Endothelial cell of umbilical vein (primary cell): ENCODE measurements at regions not wholly inside any gene's neighbourhood (a gene's known extent, or its start where the extent isn't known, plus 50 kb on each side); places are given as distances from the start of the nearest gene placed in this dataset.

Experiments used
- BruUV-seq: library from RNA; stranded (reverse); fragments of 400-500 nt; replicated peaks from 2 replicates; lab custom pipeline; 2021; lab: Mats Ljungman, UMichigan
- CTCF ChIA-PET: fragments of 300-600, 350-600 bp; sonication (Branson Sonifier 250); formaldehyde crosslinking; loops from one replicate; lab custom pipeline; 2021; ENCODE audit warnings: antibody characterized with exemption, inconsistent platforms; lab: Charles Lee
- POLR2A ChIA-PET: fragments of 300-600, 350-600 bp; sonication (Branson Sonifier 250); formaldehyde crosslinking; loops from one replicate; lab custom pipeline; 2021; ENCODE audit warnings: antibody characterized with exemption, inconsistent platforms; lab: Charles Lee
- DNase-seq: peaks from one replicate; pipeline ENCODE4 v3.0.0-alpha.2; 2011; ENCODE audit warnings: low read depth, low spot score
- FAIRE-seq: peaks from 2 replicates; lab custom pipeline; 2011; peaks lifted over from hg19 to GRCh38; lab: Jason Lieb, UNC
- H2AFZ ChIP-seq: 2 replicates; pipeline ENCODE4 v1.6.0; 2012; ENCODE audit warnings: low read depth, low read length, control low read depth, inconsistent platforms
- H3K27ac ChIP-seq: 2 replicates; pipeline ENCODE4 v1.5.1; 2011; ENCODE audit warnings: low read depth, mild to moderate bottlenecking, control low read depth, low read length, moderate library complexity; ENCODE audit not compliant: insufficient read depth
- H3K27me3 ChIP-seq, 2 experiments: 2 replicates each; pipeline versions ENCODE4 v1.6.0 to v1.6.1; 2011; ENCODE audit warnings: low read length in 2 of 2, mixed read lengths in 1 of 2; ENCODE audit not compliant: control insufficient read depth in 2 of 2, insufficient read depth in 2 of 2
- H3K36me3 ChIP-seq, 2 experiments: 2 replicates in 1 of 2; 3 replicates in 1 of 2; pipeline ENCODE4 v1.5.1; 2011; ENCODE audit warnings: low read length in 2 of 2, mild to moderate bottlenecking in 1 of 2, moderate library complexity in 1 of 2; ENCODE audit not compliant: control insufficient read depth in 2 of 2, insufficient read depth in 2 of 2; ENCODE audit errors: extremely low read depth in 1 of 2
- H3K4me1 ChIP-seq: 3 replicates; pipeline ENCODE4 v1.5.1; 2011; ENCODE audit warnings: mild to moderate bottlenecking, low read length; ENCODE audit not compliant: control insufficient read depth, insufficient read depth; ENCODE audit errors: extremely low read depth
- H3K4me2 ChIP-seq: 2 replicates; pipeline ENCODE4 v1.6.1; 2011; ENCODE audit warnings: low read length, control low read depth, mixed read lengths; ENCODE audit not compliant: insufficient read depth
- H3K4me3 ChIP-seq, 3 experiments: fragments of 200-600 bp in 1 of 3; sonication (generic), shearing (Covaris generic) in 1 of 3; replicated peaks in 1 of 3; 2 replicates each; pipeline ENCODE4 v1.5.1; 2011 to 2016; ENCODE audit warnings: control low read depth in 3 of 3, low read length in 3 of 3, mild to moderate bottlenecking in 2 of 3, inconsistent platforms in 1 of 3, low read depth in 1 of 3, moderate library complexity in 1 of 3; ENCODE audit not compliant: insufficient read depth in 1 of 3
- H3K79me2 ChIP-seq: 2 replicates; pipeline ENCODE4 v1.6.0; 2012; ENCODE audit warnings: low read length, inconsistent platforms; ENCODE audit not compliant: control insufficient read depth, insufficient read depth
- H3K9ac ChIP-seq: replicated peaks from 2 replicates; pipeline ENCODE3; 2011; ENCODE audit warnings: low read length, control low read depth; ENCODE audit not compliant: insufficient read depth; ENCODE audit errors: extremely low read depth
- H3K9me1 ChIP-seq: replicated peaks from 3 replicates; pipeline ENCODE4 v1.6.0; 2011; ENCODE audit warnings: mild to moderate bottlenecking, low read length; ENCODE audit not compliant: control insufficient read depth, insufficient read depth; ENCODE audit errors: extremely low read depth
- H3K9me3 ChIP-seq: replicated peaks from 2 replicates; pipeline ENCODE4 v1.5.1; 2012; ENCODE audit warnings: low read length, inconsistent platforms; ENCODE audit not compliant: control insufficient read depth, insufficient read depth
- H4K20me1 ChIP-seq: replicated peaks from 2 replicates; pipeline ENCODE3; 2011; ENCODE audit warnings: mild to moderate bottlenecking, low read length; ENCODE audit not compliant: control insufficient read depth, insufficient read depth; ENCODE audit errors: extremely low read depth
- EZH2 ChIP-seq: IDR thresholded peaks from 2 replicates; pipeline ENCODE4 v1.6.1; 2012; ENCODE audit warnings: borderline replicate concordance, low read depth, mild to moderate bottlenecking, moderate library complexity, low read length, inconsistent platforms; ENCODE audit not compliant: severe bottlenecking
- FOS ChIP-seq: IDR thresholded peaks from 2 replicates; pipeline ENCODE4 v1.6.1; 2011; ENCODE audit warnings: mild to moderate bottlenecking, low read length, moderate library complexity, borderline replicate concordance; ENCODE audit not compliant: insufficient read depth
- GATA2 ChIP-seq: IDR thresholded peaks from 2 replicates; pipeline ENCODE4 v1.7.0; 2011; ENCODE audit warnings: low read depth, mild to moderate bottlenecking, moderate library complexity, mixed read lengths, low read length; ENCODE audit not compliant: insufficient read length, insufficient read depth
- JUN ChIP-seq: IDR thresholded peaks from 2 replicates; pipeline ENCODE4 v1.6.1; 2011; ENCODE audit warnings: borderline replicate concordance, low read depth; ENCODE audit not compliant: insufficient read length, insufficient read depth
- MYC ChIP-seq: IDR thresholded peaks from one replicate; pipeline ENCODE4 v1.6.1; 2011; ENCODE audit warnings: mild to moderate bottlenecking, low read depth, low read length
- POLR2A ChIP-seq: IDR thresholded peaks from 2 replicates; pipeline ENCODE4 v1.6.1; 2012; ENCODE audit warnings: low read depth, mild to moderate bottlenecking, control low read depth, low read length
- POLR2AphosphoS5 ChIP-seq: IDR thresholded peaks from 2 replicates; pipeline ENCODE4 v1.6.1; 2012; ENCODE audit warnings: low read depth, mild to moderate bottlenecking, control low read depth, low read length, moderate library complexity; ENCODE audit not compliant: insufficient read depth
- dilution Hi-C: fragments of 300-500 bp; cut with MboI; formaldehyde crosslinking; loops from one replicate; pipeline ENCODE4 v1.15.0; 2019; ENCODE audit warnings: low sequenced_read_pairs; ENCODE audit not compliant: extremely low pct_ligation_motif_present
- intact Hi-C: fragments of 100-400 bp; cut with micrococcal nuclease; formaldehyde crosslinking; loops from one replicate; pipeline ENCODE4 v1.10.0; 2022
- TF ChIP-seq, protein P1 (sequence below): IDR thresholded peaks from 2 replicates; pipeline ENCODE4 v1.6.1; 2011; ENCODE audit not compliant: insufficient read depth, insufficient read length
- TF ChIP-seq, protein P2 (sequence below), 2 donors: IDR thresholded peaks; 1 replicate in 1 of 2; 2 replicates in 1 of 2; pipeline ENCODE4 v1.5.1; 2011; ENCODE audit warnings: low read length in 2 of 2, mild to moderate bottlenecking in 2 of 2, moderate library complexity in 2 of 2, control low read depth in 1 of 2, inconsistent platforms in 1 of 2, low read depth in 1 of 2; ENCODE audit not compliant: insufficient read depth in 1 of 2; ENCODE audit errors: extremely low read depth in 1 of 2

DNA sequence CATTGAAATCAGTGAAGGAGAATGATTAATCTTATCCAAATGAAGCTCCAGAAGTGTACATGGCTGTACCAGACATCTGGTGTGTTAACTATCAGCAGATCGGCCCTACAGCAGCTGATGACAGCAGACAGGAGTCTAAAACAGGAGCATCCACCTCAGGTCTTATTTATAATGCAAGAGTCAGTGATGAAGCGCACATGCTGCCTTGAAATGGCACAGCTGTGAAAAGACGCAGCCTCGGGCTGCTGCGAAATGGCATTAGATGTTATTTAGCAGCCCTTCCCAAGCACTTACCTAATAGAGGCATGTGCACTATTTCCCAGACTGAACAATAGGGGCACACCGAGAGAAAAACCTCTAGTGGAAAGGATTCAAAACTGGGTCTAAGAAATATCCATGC is 472.3 kb upstream of the CBLB start:
- no peak for DNase-seq
- Histone ChIP-seq H3K4me3 (no peak overlapping the region), H3K9me3 (no peaks in the 10 kb centered on the region), H3K79me2 (no peaks in the 10 kb centered on the region), H3K9ac (no peak overlapping the region), H3K27ac (no peak overlapping the region), H3K4me1 (no peaks in the 10 kb centered on the region), H3K4me2 (no peak overlapping the region), H4K20me1 (no peaks in the 10 kb centered on the region), H3K27me3 (no peaks in the 10 kb centered on the region), H2AFZ (no peak overlapping the region), H3K36me3 (no peaks in the 10 kb centered on the region), H3K9me1 (no peaks in the 10 kb centered on the region)
- dilution Hi-C loops (no loop called here), intact Hi-C loops (no loop called here)
- no TSS peak for BruUV-seq
- TF ChIP-seq POLR2AphosphoS5 (no peak), JUN (no peak), MYC (no peak), POLR2A (no peak), FOS (no peak), EZH2 (no peak), GATA2 (no peak)
- TF ChIP-seq, protein P1, sequence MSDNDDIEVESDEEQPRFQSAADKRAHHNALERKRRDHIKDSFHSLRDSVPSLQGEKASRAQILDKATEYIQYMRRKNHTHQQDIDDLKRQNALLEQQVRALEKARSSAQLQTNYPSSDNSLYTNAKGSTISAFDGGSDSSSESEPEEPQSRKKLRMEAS = no peak
- TF ChIP-seq, protein P2, sequence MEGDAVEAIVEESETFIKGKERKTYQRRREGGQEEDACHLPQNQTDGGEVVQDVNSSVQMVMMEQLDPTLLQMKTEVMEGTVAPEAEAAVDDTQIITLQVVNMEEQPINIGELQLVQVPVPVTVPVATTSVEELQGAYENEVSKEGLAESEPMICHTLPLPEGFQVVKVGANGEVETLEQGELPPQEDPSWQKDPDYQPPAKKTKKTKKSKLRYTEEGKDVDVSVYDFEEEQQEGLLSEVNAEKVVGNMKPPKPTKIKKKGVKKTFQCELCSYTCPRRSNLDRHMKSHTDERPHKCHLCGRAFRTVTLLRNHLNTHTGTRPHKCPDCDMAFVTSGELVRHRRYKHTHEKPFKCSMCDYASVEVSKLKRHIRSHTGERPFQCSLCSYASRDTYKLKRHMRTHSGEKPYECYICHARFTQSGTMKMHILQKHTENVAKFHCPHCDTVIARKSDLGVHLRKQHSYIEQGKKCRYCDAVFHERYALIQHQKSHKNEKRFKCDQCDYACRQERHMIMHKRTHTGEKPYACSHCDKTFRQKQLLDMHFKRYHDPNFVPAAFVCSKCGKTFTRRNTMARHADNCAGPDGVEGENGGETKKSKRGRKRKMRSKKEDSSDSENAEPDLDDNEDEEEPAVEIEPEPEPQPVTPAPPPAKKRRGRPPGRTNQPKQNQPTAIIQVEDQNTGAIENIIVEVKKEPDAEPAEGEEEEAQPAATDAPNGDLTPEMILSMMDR (IDR thresholded peaks at IDR 0.05; ENCODE audit: extremely low read depth in 1 of 2, insufficient read depth in 1 of 2, low read depth in 1 of 2, low read length in 2 of 2) = no peak
- no peak for FAIRE-seq
- POLR2A ChIA-PET = no interaction called here
- CTCF ChIA-PET = no interaction called here
